Right lobe of liver (tissue), 4 donors: ENCODE measurements at regions not wholly inside any gene's neighbourhood (a gene's known extent, or its start where the extent isn't known, plus 50 kb on each side); places are given as distances from the start of the nearest gene placed in this dataset.

Experiments
- POLR2A ChIP-seq: fragments of 450-650 bp; IDR thresholded peaks from one replicate; pipeline ENCODE4 v1.6.1; 2017; ENCODE audit warnings: antibody characterized with exemption, mild to moderate bottlenecking
- TF ChIP-seq, protein P1 (sequence below), 4 donors: fragments of 200-600 bp in 3 of 4; fragments of 450-650 bp in 1 of 4; IDR thresholded peaks; one replicate each; pipeline versions ENCODE4 v1.5.1 to v1.8.0; 2016 to 2022; ENCODE audit warnings: antibody characterized with exemption in 4 of 4, mild to moderate bottlenecking in 2 of 4
- donor health status: DM: no; HTN: no; CAD: no.
- donor health status: DM: no; HTN: no; CAD: no.
- donor health status: DM: no; HTN: yes; CAD: no.

DNA sequence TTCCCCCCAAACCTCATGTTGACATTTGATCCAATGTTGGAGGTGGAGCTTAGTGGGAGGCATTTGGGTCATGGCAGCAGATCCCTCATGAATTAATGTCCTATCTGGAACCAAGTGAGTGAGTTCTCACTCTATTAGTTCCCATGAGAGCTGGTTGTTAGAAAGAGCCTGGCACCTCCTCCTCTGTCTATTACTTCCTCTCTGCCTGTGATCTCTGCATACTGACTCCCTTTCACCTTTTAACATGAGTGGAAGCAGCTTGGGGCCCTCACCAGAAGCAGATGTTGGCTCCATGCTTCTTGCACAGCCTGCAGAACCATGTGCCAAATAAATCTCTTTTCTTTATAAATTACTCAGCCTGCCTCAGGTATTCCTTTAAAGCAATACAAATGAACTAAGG is 127.3 kb upstream of the RALGAPA2 start:
- TF ChIP-seq, protein P1, sequence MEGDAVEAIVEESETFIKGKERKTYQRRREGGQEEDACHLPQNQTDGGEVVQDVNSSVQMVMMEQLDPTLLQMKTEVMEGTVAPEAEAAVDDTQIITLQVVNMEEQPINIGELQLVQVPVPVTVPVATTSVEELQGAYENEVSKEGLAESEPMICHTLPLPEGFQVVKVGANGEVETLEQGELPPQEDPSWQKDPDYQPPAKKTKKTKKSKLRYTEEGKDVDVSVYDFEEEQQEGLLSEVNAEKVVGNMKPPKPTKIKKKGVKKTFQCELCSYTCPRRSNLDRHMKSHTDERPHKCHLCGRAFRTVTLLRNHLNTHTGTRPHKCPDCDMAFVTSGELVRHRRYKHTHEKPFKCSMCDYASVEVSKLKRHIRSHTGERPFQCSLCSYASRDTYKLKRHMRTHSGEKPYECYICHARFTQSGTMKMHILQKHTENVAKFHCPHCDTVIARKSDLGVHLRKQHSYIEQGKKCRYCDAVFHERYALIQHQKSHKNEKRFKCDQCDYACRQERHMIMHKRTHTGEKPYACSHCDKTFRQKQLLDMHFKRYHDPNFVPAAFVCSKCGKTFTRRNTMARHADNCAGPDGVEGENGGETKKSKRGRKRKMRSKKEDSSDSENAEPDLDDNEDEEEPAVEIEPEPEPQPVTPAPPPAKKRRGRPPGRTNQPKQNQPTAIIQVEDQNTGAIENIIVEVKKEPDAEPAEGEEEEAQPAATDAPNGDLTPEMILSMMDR (IDR thresholded peaks at IDR 0.05), result no peak
- TF ChIP-seq POLR2A, result no peak
